ENCODE measurements at regions not wholly inside any gene's neighbourhood (a gene's known extent, or its start where the extent isn't known, plus 50 kb on each side); places are given as distances from the start of the nearest gene placed in this dataset.

- no peak for DNase-seq
Observed at GRCh38 chr13:64845110-64845509, 2385.0 kb downstream of the PCDH9 start.

DNA sequence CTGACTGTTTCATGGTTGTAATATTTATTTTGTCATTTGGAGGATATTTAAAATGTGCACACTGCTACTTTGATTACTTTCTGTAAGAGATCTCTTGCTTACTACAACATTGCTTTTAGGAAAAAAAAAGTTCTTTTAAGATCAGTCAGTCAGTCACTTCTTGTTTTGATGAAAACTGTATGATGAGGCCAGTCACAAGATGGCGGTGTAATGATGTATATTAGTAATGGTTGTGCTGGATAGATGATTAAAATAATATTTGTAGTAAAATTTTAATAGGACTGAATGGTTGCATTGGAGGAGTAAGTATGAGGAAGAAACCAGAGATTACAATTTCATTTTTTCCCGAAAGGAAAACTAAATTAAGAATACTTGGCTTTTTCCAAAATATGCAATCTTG lies 2411.1 kb downstream of the PCDH9 start:
- no peak for DNase-seq

DNA sequence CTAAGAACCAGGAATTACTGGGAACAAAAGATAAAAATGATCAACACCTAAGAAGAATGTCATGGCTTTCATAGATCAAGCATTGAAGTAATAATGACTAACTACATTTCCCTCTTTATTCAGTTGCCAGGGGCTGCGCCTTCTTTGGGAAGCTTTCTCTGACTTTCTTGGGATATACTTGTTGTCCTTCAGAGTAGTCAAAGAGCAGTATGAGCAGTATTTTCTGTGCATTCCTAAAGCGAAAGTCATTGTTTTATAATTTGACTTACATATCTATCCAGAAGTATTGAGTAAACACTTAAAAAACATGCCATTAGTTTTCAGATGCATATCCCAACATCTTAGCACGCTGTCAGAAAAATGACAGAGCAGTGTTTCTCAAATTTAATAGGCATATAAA lies 2412.4 kb downstream of the PCDH9 start:
- no peak for DNase-seq

DNA sequence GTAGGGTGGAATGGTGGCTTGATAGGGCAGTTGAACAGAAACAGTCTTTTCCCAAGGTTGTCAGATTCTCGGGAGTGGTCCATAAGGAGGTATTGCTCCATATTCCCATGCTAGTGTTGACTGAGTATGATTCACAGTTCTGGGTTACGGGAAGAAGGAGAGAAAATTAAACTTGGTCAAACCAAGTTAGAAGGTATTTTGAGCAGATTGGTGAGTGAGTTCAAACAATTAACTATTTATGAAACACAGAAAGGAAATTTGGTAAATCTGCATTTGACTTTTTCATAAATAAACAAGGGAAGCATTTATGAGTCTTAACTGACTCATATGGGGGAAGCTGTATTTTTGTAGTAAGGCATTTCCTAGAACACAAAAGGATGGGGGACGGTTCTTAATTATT lies 2419.4 kb downstream of the PCDH9 start:
- DNase-seq: no peak

DNA sequence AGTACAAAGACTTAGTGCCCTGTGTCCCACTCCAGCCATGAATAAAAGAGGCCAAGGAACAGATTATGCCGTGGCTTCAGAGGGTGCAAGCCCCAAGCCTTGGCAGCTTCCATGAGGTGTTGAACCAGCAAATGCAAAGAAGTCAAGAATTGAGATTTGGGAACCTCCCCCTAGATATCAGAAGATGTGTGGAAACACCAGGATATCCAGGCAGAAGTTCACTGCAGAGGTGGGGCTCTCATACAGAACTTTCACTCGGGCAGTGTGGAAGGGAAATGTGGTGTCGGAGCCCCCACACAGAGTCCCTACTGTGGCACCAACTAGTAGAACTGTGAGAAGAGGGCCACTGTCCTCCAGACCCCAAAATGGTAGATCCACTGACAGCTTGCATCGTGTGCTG lies 2421.4 kb downstream of the PCDH9 start:
- DNase-seq: no peak

DNA sequence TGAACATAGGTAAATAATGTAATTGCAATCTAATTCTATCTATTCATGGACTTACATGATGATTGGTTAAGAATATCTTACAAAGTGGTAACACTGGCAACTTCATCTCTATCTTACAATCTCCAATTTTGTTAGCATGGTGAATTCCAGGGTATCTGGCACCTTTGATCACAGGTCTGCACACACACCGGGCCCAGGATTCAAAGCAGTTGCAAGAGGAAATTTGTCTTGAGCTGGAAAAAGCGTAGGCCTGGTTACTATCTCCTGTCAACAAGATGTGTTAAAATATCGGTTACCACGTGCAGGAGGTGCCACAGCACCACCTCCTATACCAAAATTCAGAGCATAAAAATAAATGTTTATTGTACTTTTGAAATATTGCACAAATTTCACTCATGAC lies 2428.4 kb downstream of the PCDH9 start:
- no peak for DNase-seq

DNA sequence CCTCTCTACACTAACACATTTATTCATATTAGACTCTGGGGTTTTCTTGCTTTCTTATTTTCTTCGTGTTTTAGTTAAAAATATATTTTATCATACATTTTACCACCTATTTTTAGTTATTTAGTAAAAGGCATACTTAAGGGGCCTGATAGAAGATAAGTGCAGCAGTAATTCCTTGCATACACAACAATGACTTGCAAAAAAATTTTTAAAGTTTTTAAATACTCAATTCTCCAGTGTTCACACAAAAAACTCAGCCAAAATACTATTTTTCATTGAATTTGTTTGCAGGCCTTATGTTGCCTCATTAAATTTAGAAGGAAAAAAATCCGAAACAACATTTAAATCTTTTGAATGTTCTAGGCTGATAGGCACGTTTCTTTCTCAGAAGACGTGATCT lies 2431.7 kb downstream of the PCDH9 start:
- DNase-seq: no peak

- no peak for DNase-seq
Observed at GRCh38 chr13:64793592-64793991, 2436.5 kb downstream of the PCDH9 start.

DNA sequence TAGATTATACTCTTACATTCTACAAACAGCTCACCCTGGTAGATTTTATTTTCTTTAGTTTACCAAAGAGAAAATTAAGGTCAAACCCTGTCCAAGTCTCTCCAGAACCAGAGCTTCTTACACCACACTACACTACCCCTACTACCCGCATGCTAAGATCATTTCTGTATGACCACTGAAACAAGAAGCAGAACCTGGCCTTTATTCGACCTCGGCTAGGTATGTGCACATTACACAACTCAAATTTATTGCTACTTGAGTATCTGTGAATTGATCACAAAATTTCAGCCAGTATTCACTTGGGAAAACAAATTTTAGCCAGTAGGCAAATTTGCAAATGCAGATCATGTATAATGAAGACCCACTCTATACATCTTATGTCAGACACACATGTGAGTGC lies 2437.0 kb downstream of the PCDH9 start:
- DNase-seq: no peak

GRCh38 chr13:64791373-64791772 lies 2438.8 kb downstream of the PCDH9 start:
- no peak for DNase-seq

DNA sequence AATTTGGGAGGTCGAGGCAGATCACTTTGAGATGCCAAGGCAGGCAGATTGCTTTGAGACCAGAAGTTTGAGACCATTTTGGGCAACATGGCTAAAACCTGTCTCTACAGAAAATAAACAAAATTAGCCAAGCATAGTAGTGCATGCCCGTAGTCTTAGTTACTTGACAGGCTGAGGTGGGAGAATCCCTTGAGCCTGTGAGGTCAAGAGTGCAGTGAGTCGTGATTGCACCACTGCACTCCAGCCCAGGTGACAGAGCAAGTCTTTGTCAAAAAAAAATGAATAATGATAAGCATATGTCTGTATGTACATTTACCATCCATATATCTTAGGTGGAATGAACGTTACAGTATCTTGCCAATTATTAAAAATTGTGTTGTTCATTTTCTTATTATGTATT lies 2447.7 kb downstream of the PCDH9 start:
- DNase-seq: no peak

GRCh38 chr13:64778002-64778401 lies 2452.1 kb downstream of the PCDH9 start:
- no peak for DNase-seq

- DNase-seq: no peak
Observed at GRCh38 chr13:64774915-64775314, 2455.2 kb downstream of the PCDH9 start.

DNA sequence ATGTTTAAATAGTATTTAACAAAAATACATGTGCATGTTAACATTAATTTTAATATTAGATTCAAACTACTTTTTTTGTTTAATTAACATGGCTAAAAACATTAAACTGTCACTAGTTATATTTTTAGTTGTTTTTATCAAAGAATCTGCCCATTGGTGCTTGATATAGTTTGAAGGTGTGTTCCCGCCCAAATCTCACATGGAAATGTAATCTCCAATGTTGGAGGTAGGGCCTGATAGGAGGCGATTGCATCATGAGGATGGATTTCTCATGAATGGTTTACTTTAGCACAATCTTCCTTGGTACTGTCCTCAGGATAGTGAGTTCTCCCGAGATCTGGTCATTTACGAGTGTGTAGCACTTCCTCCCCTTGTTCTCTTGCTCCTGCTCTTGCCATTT lies 2459.4 kb downstream of the PCDH9 start:
- no peak for DNase-seq

DNA sequence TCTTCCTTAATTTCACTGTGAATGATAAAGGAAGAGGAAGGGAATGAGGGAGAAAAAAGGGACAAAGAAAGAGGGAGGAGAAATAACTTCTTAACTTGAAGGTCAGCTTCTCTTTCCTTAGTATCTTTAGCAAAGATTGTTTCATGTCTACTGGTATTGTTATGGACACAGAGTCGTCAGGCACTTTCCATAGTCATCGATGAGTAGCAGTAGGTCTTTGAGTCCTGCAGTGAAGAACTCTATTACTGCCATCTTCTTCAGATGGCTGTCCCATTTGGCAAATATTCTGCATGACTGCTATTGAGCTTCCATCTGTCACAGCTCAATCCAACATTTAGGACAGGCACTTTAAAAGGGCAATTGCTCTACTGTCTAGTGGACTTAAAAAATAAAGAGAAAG lies 2463.1 kb downstream of the PCDH9 start:
- no peak for DNase-seq

GRCh38 chr13:64765636-64766035 lies 2464.5 kb downstream of the PCDH9 start:
- DNase-seq: no peak

DNA sequence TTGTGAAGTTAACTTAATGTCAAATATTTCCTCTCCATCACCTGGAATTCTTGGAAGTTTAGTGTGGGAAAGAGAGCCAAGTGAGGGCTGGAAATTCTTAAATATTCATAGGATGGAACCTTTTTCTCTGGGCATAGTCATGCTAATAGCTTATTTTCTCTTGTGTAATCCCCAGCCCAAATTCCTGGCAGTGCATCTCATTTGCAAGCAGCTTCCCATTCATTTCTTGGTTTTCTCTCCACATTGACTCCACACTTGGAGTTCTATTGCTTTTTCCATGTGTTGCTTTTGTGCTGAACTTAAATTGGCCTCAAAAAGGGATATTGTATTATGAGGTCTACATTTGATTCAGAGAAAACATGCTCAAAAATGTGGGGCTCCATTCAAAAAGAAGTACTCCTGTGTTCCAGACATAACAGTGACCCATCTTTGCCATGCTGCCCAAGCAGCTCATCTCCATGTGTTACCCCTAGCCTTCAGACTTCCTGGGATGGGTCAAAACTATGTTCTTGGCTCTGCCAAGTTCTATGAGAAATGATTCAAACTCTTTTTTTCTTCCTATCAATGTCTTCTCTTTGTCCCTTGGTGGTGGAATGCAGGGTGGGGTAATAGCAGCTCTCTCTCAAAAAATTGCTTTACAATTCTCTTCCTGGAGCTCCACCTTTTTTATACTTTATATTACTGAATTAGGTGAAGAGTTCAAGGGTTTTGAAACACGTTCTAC lies 2471.5 kb downstream of the PCDH9 start:
- no peak for DNase-seq

- DNase-seq: no peak
Observed at GRCh38 chr13:64756621-64757020, 2473.5 kb downstream of the PCDH9 start.

DNA sequence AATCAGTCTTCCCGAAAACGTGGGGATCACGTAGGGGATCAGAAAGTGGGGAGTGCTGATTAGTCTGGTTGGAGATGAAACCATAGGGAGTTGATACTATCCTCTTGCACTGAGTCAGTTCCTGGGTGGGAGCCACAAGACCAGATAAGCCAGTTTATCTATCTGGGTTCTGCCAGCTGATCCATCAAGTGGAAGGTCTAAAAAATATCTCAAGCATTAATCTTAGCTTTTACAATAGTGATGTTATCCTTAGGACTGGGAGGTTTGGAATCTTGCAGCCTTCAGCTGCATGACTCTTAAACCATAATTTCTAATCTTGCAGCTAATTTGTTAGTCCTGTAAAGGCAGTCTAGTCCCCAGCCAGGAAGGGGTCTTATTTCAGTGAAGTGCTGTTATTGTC lies 2474.2 kb downstream of the PCDH9 start:
- no peak for DNase-seq

- no peak for DNase-seq
Observed at GRCh38 chr13:64753233-64754000, 2476.7 kb downstream of the PCDH9 start.

- no peak for DNase-seq
Observed at GRCh38 chr13:64749301-64749700, 2480.8 kb downstream of the PCDH9 start.

DNA sequence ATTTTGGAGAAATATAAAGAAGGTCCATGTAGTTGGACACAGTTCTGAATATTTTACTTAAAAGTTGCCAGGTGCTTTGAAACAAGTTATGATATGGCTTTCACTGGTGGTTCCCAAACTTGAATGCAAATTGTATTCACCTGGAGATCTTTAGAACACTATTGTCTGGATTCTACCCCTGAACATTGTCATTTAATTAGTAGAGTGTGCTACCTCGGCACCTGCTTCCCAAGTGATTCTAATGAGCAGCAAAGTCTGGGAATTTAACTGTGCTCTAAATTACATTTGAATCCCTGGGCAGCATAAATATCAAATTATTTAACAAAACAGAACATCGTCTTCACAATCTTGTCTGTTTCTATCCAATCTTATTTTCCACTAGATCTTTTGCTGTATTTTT lies 2483.3 kb downstream of the PCDH9 start:
- DNase-seq: no peak

- no peak for DNase-seq
Observed at GRCh38 chr13:64740493-64740892, 2489.6 kb downstream of the PCDH9 start.

- DNase-seq: no peak
Observed at GRCh38 chr13:64725492-64725891, 2504.6 kb downstream of the PCDH9 start.

DNA sequence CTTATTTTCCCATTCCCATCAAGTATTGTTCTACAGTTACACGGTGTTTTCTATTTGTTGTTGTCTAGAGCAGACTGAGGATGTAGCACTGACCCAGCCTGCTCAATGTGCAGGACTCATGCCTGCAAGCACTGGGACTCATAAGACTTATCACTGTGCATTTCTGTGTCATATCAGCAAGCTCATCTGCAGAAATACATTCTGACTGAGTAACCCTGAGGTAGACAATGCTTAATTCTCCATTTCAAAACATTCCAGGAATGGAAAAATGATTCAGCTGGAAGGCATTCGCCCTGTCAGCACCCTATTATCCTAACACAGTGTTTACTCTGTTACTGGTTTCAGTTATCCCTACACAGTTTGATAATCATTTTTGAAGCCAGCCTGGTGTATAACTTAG lies 2506.4 kb downstream of the PCDH9 start:
- DNase-seq: no peak
